Thyroid gland (tissue), 4 donors: ENCODE measurements at regions not wholly inside any gene's neighbourhood (a gene's known extent, or its start where the extent isn't known, plus 50 kb on each side); places are given as distances from the start of the nearest gene placed in this dataset.

Experiments used
- DNase-seq, 2 donors: peaks; one replicate each; pipeline ENCODE4 v3.0.0-alpha.2; 2019
- H3K27ac ChIP-seq, 3 donors: fragments of 200-600 bp; sonication (generic); 1 replicate in 2 of 3; 2 replicates in 1 of 3; pipeline ENCODE4 v1.5.1; 2016 to 2019; ENCODE audit warnings: mild to moderate bottlenecking in 1 of 3, moderate library complexity in 1 of 3
- H3K27me3 ChIP-seq: fragments of 200-600 bp; sonication (generic); one replicate; pipeline ENCODE4 v1.5.1; 2019
- H3K36me3 ChIP-seq, 2 donors: fragments of 200-600 bp; sonication (generic); one replicate each; pipeline ENCODE4 v1.5.1; 2016 to 2019
- H3K4me1 ChIP-seq, 2 donors: fragments of 200-600 bp; sonication (generic); one replicate each; pipeline ENCODE4 v1.5.1; 2017 to 2019
- H3K4me3 ChIP-seq, 3 donors: fragments of 200-600 bp; sonication (generic); replicated peaks in 1 of 3; 1 replicate in 2 of 3; 2 replicates in 1 of 3; pipeline ENCODE4 v1.5.1; 2016; ENCODE audit warnings: mild to moderate bottlenecking in 1 of 3
- H3K9me3 ChIP-seq: fragments of 200-600 bp; sonication (generic); one replicate; pipeline ENCODE4 v1.5.1; 2017
- POLR2A ChIP-seq, 2 donors: fragments of 450-650 bp; IDR thresholded peaks; one replicate each; pipeline ENCODE4 v1.6.1; 2017; ENCODE audit warnings: antibody characterized with exemption in 2 of 2, mild to moderate bottlenecking in 2 of 2, moderate library complexity in 1 of 2
- WGBS, 2 donors: methylation state at CpG; one replicate each; pipeline ENCODE4 v1.1.5; 2017; 5-methylcytosine and 5-hydroxymethylcytosine counted together
- intact Hi-C: fragments of 100-400 bp; cut with DNase I; formaldehyde crosslinking; loops from one replicate; pipeline ENCODE4 v1.15.1; 2023
- TF ChIP-seq, protein P1 (sequence below), 6 experiments: fragments of 200-600 bp in 3 of 6; fragments of 450-650 bp in 3 of 6; sonication (generic) in 3 of 6; IDR thresholded peaks; one replicate each; pipeline ENCODE4 v1.5.1; 2016 to 2019; ENCODE audit warnings: antibody characterized with exemption in 6 of 6, mild to moderate bottlenecking in 2 of 6, inconsistent platforms in 1 of 6, moderate library complexity in 1 of 6

GRCh38 chr5:89213573-89213972 lies 330.6 kb upstream of the MEF2C start:
- H3K4me1 ChIP-seq = no peaks in the 10 kb centered on the region
- no peaks in the 10 kb centered on the region for H3K9me3 ChIP-seq
- no peak overlapping the region for H3K27ac ChIP-seq
- DNase-seq = peak; percentile 74 to 82
- intact Hi-C loops = no loop called here
- no peaks in the 10 kb centered on the region for H3K27me3 ChIP-seq
- H3K4me3 ChIP-seq = no peak overlapping the region
- 13 to 17% methylated on average over 1 of the region's 1 CpG for WGBS, 2 donors
- TF ChIP-seq, protein P1, sequence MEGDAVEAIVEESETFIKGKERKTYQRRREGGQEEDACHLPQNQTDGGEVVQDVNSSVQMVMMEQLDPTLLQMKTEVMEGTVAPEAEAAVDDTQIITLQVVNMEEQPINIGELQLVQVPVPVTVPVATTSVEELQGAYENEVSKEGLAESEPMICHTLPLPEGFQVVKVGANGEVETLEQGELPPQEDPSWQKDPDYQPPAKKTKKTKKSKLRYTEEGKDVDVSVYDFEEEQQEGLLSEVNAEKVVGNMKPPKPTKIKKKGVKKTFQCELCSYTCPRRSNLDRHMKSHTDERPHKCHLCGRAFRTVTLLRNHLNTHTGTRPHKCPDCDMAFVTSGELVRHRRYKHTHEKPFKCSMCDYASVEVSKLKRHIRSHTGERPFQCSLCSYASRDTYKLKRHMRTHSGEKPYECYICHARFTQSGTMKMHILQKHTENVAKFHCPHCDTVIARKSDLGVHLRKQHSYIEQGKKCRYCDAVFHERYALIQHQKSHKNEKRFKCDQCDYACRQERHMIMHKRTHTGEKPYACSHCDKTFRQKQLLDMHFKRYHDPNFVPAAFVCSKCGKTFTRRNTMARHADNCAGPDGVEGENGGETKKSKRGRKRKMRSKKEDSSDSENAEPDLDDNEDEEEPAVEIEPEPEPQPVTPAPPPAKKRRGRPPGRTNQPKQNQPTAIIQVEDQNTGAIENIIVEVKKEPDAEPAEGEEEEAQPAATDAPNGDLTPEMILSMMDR (IDR thresholded peaks at IDR 0.05) = no peak
- no peak for TF ChIP-seq POLR2A (IDR thresholded peaks at IDR 0.05)
- H3K36me3 ChIP-seq = no peaks in the 10 kb centered on the region

DNA sequence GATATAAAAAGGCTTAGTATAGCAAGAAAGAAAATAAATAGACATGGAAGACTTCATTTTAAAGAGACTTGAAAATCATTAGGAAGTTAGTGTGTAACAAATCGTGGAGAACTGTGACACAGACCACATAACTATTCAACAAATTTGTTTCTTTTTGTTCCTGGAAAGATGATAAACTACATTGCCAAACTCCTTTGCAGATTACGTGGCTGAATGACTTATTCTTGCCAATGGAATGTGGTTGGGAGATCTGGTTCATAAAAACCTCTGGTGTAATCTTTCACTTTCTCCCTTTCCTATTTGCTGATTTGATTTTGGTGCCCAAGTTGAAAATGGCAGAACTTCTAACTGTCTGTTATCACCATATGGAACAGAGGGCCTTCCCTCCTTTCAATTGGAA lies 328.9 kb upstream of the MEF2C start:
- WGBS, 2 donors = 17 to 32% methylated on average over 2 of the region's 2 CpGs
- intact Hi-C loops = no loop called here
- H3K36me3 ChIP-seq = no peaks in the 10 kb centered on the region
- H3K27ac ChIP-seq = no peak overlapping the region
- no peaks in the 10 kb centered on the region for H3K4me1 ChIP-seq
- no peak overlapping the region for H3K4me3 ChIP-seq
- H3K9me3 ChIP-seq = no peaks in the 10 kb centered on the region
- no peak for TF ChIP-seq POLR2A (IDR thresholded peaks at IDR 0.05)
- TF ChIP-seq, protein P1 (IDR thresholded peaks at IDR 0.05) = no peak
- H3K27me3 ChIP-seq = no peaks in the 10 kb centered on the region
- DNase-seq = no peak

- no peaks in the 10 kb centered on the region for H3K4me1 ChIP-seq
- DNase-seq = no peak
- no peak overlapping the region for H3K4me3 ChIP-seq
- H3K27me3 ChIP-seq = no peaks in the 10 kb centered on the region
- intact Hi-C loops = no loop called here
- no peaks in the 10 kb centered on the region for H3K36me3 ChIP-seq
- H3K27ac ChIP-seq = no peak overlapping the region
- WGBS, 2 donors = 43 to 46% methylated on average over 2 of the region's 2 CpGs
- no peaks in the 10 kb centered on the region for H3K9me3 ChIP-seq
- TF ChIP-seq, protein P1 (IDR thresholded peaks at IDR 0.05) = no peak
- TF ChIP-seq POLR2A (IDR thresholded peaks at IDR 0.05) = no peak
Measured at GRCh38 chr5:89208811-89209210, 325.8 kb upstream of the MEF2C start.

DNA sequence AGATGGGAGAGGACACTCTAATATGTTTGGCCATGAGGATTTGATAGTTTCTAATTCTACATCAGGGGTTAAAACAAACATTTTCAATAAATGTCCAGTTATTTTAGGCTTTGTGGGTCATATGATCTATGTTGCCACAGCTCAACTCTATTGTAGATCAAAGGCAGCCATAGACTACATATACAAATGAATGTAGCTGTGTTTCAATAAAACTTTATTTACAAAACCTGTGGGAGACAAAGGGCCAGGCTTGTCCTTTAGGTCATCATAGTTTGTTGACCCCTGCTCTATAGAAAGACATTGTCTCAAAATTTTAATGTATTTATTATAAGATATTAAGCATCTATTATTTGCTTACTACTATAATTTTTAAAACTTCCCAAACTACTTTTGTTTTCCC lies 325.4 kb upstream of the MEF2C start:
- Histone ChIP-seq H3K4me1 (no peaks in the 10 kb centered on the region), H3K27ac (no peak overlapping the region), H3K9me3 (no peaks in the 10 kb centered on the region), H3K36me3 (no peaks in the 10 kb centered on the region), H3K27me3 (no peaks in the 10 kb centered on the region), H3K4me3 (no peak overlapping the region)
- no peak for TF ChIP-seq POLR2A (IDR thresholded peaks at IDR 0.05)
- TF ChIP-seq, protein P1 (IDR thresholded peaks at IDR 0.05) = no peak
- intact Hi-C loops = no loop called here
- no peak for DNase-seq

DNA sequence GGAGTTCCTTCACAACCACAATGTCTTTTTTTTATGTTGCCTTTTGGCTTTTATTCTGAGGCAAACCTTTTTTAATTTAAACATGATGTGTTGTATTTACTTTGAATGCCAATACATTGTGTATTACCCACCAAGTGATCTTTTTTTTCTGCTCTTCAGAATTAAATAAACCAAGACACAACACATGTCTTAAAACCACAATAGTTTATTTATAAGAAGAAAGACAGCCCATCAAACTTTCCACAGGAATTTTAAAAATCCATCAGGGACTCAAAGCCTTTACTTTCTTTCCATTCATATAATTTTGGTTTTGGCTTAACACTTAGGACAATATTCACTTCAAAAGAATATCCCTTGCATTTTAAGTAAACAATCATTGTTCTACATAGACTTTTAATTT lies 321.8 kb upstream of the MEF2C start:
- no peaks in the 10 kb centered on the region for H3K36me3 ChIP-seq
- no peak overlapping the region for H3K4me3 ChIP-seq
- intact Hi-C loops = no loop called here
- H3K9me3 ChIP-seq = no peaks in the 10 kb centered on the region
- no peak overlapping the region for H3K27ac ChIP-seq
- TF ChIP-seq POLR2A (IDR thresholded peaks at IDR 0.05) = no peak
- TF ChIP-seq, protein P1 (IDR thresholded peaks at IDR 0.05) = no peak
- H3K4me1 ChIP-seq = no peaks in the 10 kb centered on the region
- no peaks in the 10 kb centered on the region for H3K27me3 ChIP-seq
- DNase-seq = no peak
